GM15510 (cell line): ENCODE measurements at regions not wholly inside any gene's neighbourhood (a gene's known extent, or its start where the extent isn't known, plus 50 kb on each side); places are given as distances from the start of the nearest gene placed in this dataset.

Experiments used
- POLR2A ChIP-seq: IDR thresholded peaks from 3 replicates; pipeline ENCODE4 v1.6.1; 2011; ENCODE audit warnings: borderline replicate concordance; ENCODE audit not compliant: insufficient read length; ENCODE audit errors: extremely low read depth

DNA sequence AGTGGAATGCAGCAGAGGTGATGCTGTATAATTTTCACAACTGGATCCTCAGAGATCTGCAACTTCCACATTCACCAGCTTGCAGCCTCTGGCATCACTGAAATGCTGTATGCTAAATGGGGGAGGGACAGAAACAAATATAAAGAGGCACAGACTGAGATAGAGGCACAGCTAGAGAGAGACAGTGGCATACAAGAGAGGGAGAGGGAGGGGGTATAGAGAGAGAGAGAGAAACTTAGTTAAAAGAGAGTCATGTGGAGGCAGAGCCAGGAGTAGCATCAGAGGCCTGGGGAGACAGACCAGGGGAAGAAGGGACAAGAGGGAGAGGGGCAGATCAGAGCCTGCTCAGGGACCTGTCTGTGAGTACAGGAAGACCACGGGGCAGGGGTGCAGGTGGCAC lies 84.5 kb upstream of the GRIK3 start:
- TF ChIP-seq POLR2A, result no peak

DNA sequence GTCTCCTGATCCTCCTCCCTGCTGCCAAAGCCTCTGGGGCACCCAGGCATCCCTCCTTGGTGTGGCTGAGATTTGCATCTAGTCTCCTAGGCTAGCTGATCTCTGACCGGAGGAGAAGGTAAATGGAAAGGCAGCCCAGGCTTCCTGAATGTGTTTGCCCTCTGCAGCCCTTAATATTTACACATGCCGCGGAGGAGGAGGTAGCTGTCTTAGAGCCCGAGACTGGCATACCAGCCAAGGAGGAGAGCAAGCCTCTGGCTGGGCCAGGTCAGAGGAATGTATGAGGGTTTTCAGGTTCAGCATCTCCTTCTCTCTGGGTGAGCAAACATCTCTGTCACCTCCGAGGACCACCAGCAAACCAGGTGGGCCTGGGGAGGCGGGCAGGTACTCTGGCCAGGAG lies 86.0 kb upstream of the GRIK3 start:
- no peak for TF ChIP-seq POLR2A

DNA sequence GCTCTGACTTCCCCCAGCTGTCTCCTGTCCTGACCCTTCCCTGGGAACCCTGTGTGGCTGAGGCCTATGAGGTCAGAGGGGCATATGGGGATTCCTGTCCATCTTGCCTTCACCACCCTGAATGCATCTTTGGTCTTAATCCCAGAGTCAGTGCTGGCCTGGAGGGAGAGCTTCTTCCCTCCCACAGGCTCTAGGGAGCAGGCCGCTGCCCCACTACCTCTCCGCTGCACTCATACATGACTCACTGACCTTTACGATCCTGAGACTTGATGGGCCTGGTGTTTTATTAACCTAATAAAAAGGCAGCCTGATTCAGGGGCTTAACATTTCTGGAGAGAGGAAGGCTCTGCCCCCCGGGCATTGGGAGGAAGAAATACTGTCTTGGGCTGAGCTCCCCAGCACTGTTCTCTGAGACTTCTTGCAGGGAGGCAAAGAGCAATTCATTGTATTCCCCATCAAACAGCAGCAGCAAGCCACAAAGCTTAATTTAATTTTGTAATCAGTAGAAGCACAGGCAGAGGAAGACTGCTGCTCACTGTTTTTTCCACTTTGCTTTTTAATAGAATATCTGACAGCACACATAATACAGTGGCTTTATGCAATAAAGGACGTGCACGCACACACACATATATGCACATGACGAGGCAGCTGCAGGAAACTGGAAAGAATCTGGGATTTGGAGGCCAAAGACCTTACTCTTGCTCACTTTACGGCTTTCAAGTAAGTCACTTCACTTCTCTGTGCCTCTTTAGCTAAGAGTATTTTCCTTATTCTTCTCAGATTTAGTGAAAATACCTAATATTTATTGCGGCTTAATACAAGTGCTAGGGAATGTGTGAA lies 89.2 kb upstream of the GRIK3 start:
- TF ChIP-seq POLR2A, result no peak

- no peak for TF ChIP-seq POLR2A
Measured at GRCh38 chr1:37124501-37124900, 90.2 kb upstream of the GRIK3 start.

- TF ChIP-seq POLR2A, result no peak
Measured at GRCh38 chr1:37125295-37125694, 91.0 kb upstream of the GRIK3 start.

DNA sequence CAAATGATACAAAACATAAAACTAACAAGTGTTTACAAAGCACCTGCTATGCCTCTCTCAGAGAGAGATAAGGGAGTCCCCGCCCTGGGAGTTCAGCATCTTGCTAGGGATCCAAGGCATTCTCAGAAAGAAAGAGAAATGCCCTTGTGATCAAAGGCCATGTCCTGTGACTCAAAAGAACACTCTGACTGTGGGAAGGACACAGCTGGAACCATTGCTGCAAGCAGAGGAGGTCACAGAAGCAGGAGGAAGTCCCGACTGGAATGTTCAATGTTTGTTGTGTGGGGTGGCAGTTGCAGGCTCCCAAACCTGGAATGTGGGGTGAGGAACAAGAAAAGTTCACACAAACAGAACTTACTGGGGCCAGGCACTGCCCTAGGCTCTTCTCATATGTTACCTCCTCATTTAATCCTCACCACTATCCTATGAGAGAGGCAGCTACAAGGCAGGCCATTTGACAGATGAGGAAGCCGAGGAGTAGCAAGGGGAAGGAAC lies 93.0 kb upstream of the GRIK3 start:
- TF ChIP-seq POLR2A, result no peak

- TF ChIP-seq POLR2A, result no peak
Measured at GRCh38 chr1:37128091-37128490, 93.8 kb upstream of the GRIK3 start.

- TF ChIP-seq POLR2A, result no peak
Measured at GRCh38 chr1:37130221-37130948, 96.1 kb upstream of the GRIK3 start.

- TF ChIP-seq POLR2A, result no peak
Measured at GRCh38 chr1:37131281-37131680, 97.0 kb upstream of the GRIK3 start.

GRCh38 chr1:37133276-37134145 lies 99.2 kb upstream of the GRIK3 start:
- TF ChIP-seq POLR2A, result no peak

GRCh38 chr1:37134599-37134998 lies 100.3 kb upstream of the GRIK3 start:
- no peak for TF ChIP-seq POLR2A

- TF ChIP-seq POLR2A, result no peak
Measured at GRCh38 chr1:37135032-37135431, 100.7 kb upstream of the GRIK3 start.

- no peak for TF ChIP-seq POLR2A
Measured at GRCh38 chr1:37137014-37137413, 102.7 kb upstream of the GRIK3 start.

DNA sequence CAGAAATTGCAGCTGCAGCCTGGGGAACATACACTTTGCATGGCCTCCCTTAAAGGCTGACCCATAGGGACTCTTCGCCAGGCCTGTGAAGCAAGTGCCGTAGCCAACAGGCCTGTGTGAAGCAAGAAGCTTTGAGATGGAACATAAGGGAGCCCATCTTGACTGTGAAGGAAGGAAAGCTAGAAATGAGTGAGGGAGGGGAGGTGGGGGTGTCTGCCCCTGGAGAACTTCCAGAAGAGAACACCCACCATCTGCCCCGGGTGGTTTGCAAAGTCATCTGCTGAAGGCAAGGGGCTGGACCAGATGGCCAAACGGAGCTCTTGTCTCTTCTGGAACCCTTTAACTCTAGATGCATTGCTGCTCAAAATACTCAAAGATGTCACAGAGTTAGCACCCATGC lies 103.3 kb upstream of the GRIK3 start:
- TF ChIP-seq POLR2A, result no peak

DNA sequence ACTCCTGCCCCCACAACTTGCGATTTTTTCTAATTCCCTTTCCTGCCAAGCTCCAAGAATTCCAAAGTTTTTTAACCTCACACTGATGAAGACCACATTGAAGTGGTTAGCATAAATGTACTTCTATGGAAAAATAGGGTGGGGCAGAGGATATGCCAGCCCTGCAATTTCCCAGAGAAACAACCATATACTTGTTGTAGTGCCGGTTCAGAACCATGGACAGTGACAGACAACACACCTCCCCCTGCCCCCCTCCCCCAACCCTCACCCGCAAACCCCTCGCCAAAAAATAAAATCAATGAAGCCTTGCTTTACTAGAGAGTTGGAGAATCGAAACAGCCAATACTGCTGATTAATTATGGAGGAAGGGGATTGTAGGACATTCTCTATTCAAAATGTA lies 109.5 kb upstream of the GRIK3 start:
- TF ChIP-seq POLR2A, result no peak

DNA sequence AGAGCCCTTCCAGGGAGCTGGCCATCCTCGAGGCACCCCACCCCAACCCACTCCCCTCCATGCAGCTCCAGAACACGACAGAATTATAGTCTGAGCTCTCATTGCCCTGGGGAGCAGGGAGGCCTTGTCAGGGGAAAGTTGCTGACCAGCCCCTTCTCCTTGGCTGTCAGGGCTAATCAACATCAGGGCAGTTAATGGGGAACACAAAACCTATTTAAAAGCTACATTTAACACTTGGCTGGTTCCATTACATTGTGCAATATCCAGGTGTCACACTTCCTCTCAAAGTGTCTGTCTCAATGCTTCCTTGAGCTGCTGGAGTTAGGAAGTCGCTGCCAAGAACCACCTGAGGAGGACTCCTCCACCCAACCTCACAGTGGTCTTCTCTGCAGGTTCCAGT lies 111.8 kb upstream of the GRIK3 start:
- no peak for TF ChIP-seq POLR2A

- TF ChIP-seq POLR2A, result no peak
Measured at GRCh38 chr1:37147392-37147831, 113.1 kb upstream of the GRIK3 start.
